ENCODE measurements at regions not wholly inside any gene's neighbourhood (a gene's known extent, or its start where the extent isn't known, plus 50 kb on each side); places are given as distances from the start of the nearest gene placed in this dataset.
A peak's percentile ranks its signal among the peaks of the same experiment; 100 is the strongest.

GRCh38 chr17:77863814-77864161 lies 94.7 kb upstream of the TNRC6C start:
- POLR2A ChIA-PET (ENCODE audit: partially characterized antibody): no interaction called here
- H4K20me1 ChIP-seq (replicated peaks in 1 of 2; ENCODE audit: control insufficient read depth in 1 of 2, insufficient read depth in 2 of 2, low read length in 2 of 2): no peaks in the 10 kb centered on the region
- H2BK12ac ChIP-seq (ENCODE audit: low read depth, low read length): no peak overlapping the region
- no peaks in the 10 kb centered on the region for H3K36me3 ChIP-seq (ENCODE audit: control insufficient read depth in 2 of 4, insufficient read depth in 4 of 4, low read length in 3 of 4)
- no peak for FAIRE-seq
- no peak overlapping the region for H2BK120ac ChIP-seq (replicated peaks; ENCODE audit: low read depth, low read length)
- no peak overlapping the region for H3K14ac ChIP-seq (ENCODE audit: insufficient read length)
- no peak overlapping the region for H2BK15ac ChIP-seq (ENCODE audit: low read length)
- no peak overlapping the region for H2BK20ac ChIP-seq (ENCODE audit: low read length)
- peaks cover 0 to 7% (median 0%) of the 10 kb centered on the region in 4 experiments; a peak in 3 of 7 replicates for H3K4me1 ChIP-seq (replicated peaks in 1 of 4; ENCODE audit: control insufficient read depth in 3 of 4, insufficient read depth in 4 of 4, low read length in 3 of 4)
- H2BK5ac ChIP-seq (ENCODE audit: low read depth, low read length): no peak overlapping the region
- no peak overlapping the region for H3K56ac ChIP-seq (replicated peaks; ENCODE audit: insufficient read length, low read depth, low read length)
- no peak overlapping the region for H3K4me2 ChIP-seq (ENCODE audit: insufficient read depth in 1 of 2, low read depth in 2 of 2, low read length in 2 of 2)
- no peak overlapping the region for H3K27ac ChIP-seq (ENCODE audit: low read depth, low read length)
- no peak overlapping the region for H4K5ac ChIP-seq (ENCODE audit: insufficient read length, low read depth, low read length)
- H3K79me1 ChIP-seq (ENCODE audit: low read depth, low read length): no peaks in the 10 kb centered on the region
- 0 out of 7 replicates have a peak, but pooled peaks cover 0 to 2% (median 0%) of the 10 kb centered on the region in 4 experiments for H3K27me3 ChIP-seq (replicated peaks in 1 of 4; ENCODE audit: control insufficient read depth in 3 of 4, extremely low read depth in 1 of 4, insufficient read depth in 3 of 4, low read length in 3 of 4)
- H2AK5ac ChIP-seq (ENCODE audit: low read depth, low read length): no peak overlapping the region
- H3K79me2 ChIP-seq (ENCODE audit: control insufficient read depth in 1 of 2, insufficient read depth in 2 of 2, low read length in 2 of 2): no peaks in the 10 kb centered on the region
- H3K23ac ChIP-seq (ENCODE audit: insufficient read length): no peak overlapping the region
- TF ChIP-seq MAFK (IDR thresholded peaks at IDR 0.05; ENCODE audit: low read depth, low read length) (no peak), CTBP2 (IDR thresholded peaks at IDR 0.05; ENCODE audit: borderline replicate concordance, insufficient read depth, insufficient read length, low read length) (no peak), ZNF274 (IDR thresholded peaks at IDR 0.05; ENCODE audit: borderline replicate concordance, extremely low read depth, low read length) (no peak), RNF2 (IDR thresholded peaks at IDR 0.05; ENCODE audit: borderline replicate concordance, low read depth, low read length, missing control alignments, poor library complexity, severe bottlenecking) (no peak)
- CTCF ChIA-PET (ENCODE audit: partially characterized antibody): interaction anchor here (1.1 to 1.4 kb wide), 3 partner anchors 11 to 322 kb away, joined by 3 to 4 read pairs (median 4); no protein-coding TSS in a partner anchor
- H3K4ac ChIP-seq (replicated peaks; ENCODE audit: insufficient read length, low read depth, low read length): no peak overlapping the region
- DNase-seq (ENCODE audit: low read depth in 1 of 2, low spot score in 2 of 2): no peak
- H2AFZ ChIP-seq (ENCODE audit: low read length): no peak overlapping the region
- peaks cover 7% of the 10 kb centered on the region; the same call in 1 of the 2 replicates for H3K23me2 ChIP-seq (ENCODE audit: low read depth, low read length)
- no peak overlapping the region for H4K8ac ChIP-seq (ENCODE audit: extremely low read depth, insufficient read depth, low read length)
- 78% methylated on average over 8 of the region's 12 CpGs; no CpG with 5 or more reads in 1 of the 2 experiments for WGBS, 2 experiments (ENCODE audit: extremely low coverage in 1 of 2, insufficient coverage in 1 of 2, insufficient read length in 1 of 2, insufficient replicate concordance in 2 of 2, low coverage in 1 of 2, low lambda C conversion rate in 2 of 2, missing lambda C conversion rate in 1 of 2)
- H4K91ac ChIP-seq (replicated peaks; ENCODE audit: insufficient read length, low read length): peak overlapping the region; percentile 1
- no peak overlapping the region; a peak in 1 of 7 replicates for H3K9ac ChIP-seq (replicated peaks in 1 of 4; ENCODE audit: extremely low read depth in 1 of 4, low read depth in 3 of 4, low read length in 3 of 4)
- no peaks in the 10 kb centered on the region for H3K9me3 ChIP-seq (ENCODE audit: insufficient read depth in 2 of 2, low read depth in 1 of 2, low read length in 1 of 2)
- no peak overlapping the region for H3K4me3 ChIP-seq (ENCODE audit: extremely low read depth in 1 of 4, insufficient read depth in 2 of 4, low read depth in 3 of 4, low read length in 4 of 4)
- no peak overlapping the region for H3K18ac ChIP-seq (ENCODE audit: extremely low read depth, low read length)
